Caco-2 (cell line): ENCODE measurements at regions not wholly inside any gene's neighbourhood (a gene's known extent, or its start where the extent isn't known, plus 50 kb on each side); places are given as distances from the start of the nearest gene placed in this dataset.

Experiments
- BruUV-seq: library from RNA; stranded (reverse); fragments of 400-500 nt; replicated peaks from 2 replicates; lab custom pipeline; 2021; lab: Mats Ljungman, UMichigan
- CTCF ChIA-PET: fragments of 300-600 bp; sonication (Branson Sonifier 250); formaldehyde crosslinking; loops from one replicate; lab custom pipeline; 2022; ENCODE audit warnings: antibody characterized with exemption; lab: Charles Lee
- POLR2A ChIA-PET: fragments of 300-600 bp; sonication (Branson Sonifier 250); formaldehyde crosslinking; loops from one replicate; lab custom pipeline; 2022; ENCODE audit warnings: antibody characterized with exemption; lab: Charles Lee
- DNase-seq, 2 experiments: peaks; one replicate each; pipeline versions ENCODE4 v3.0.0 to v3.0.0-alpha.2; 2020 to 2022
- H3K27me3 ChIP-seq: replicated peaks from 2 replicates; pipeline ENCODE4 v1.6.0; 2011; ENCODE audit warnings: low read length; ENCODE audit not compliant: control insufficient read depth, insufficient read depth
- H3K36me3 ChIP-seq: 2 replicates; pipeline ENCODE4 v1.5.1; 2011; ENCODE audit warnings: low read length; ENCODE audit not compliant: control insufficient read depth, insufficient read depth
- H3K4me1 ChIP-seq: fragments of 250-450 bp; sonication (Bioruptor Pico); 2 replicates; pipeline ENCODE4 v1.5.1; 2020; ENCODE audit warnings: mild to moderate bottlenecking
- H3K4me3 ChIP-seq: 2 replicates; pipeline ENCODE4 v1.5.1; 2011; ENCODE audit warnings: low read depth, mild to moderate bottlenecking, control low read depth, low read length
- H3K9me3 ChIP-seq: fragments of 250-450 bp; sonication (Bioruptor Pico); 2 replicates; pipeline ENCODE4 v1.5.1; 2020; ENCODE audit warnings: mild to moderate bottlenecking, moderate library complexity
- H3K27ac Mint-ChIP-seq: one replicate; pipeline ENCODE4 v1.8.0; 2022; ENCODE audit warnings: mixed read lengths; ENCODE audit not compliant: unreplicated experiment
- H3K27me3 Mint-ChIP-seq: one replicate; pipeline ENCODE4 v1.8.0; 2022; ENCODE audit warnings: mixed read lengths; ENCODE audit not compliant: insufficient read depth, unreplicated experiment
- H3K36me3 Mint-ChIP-seq: one replicate; pipeline ENCODE4 v1.8.0; 2022; ENCODE audit warnings: mild to moderate bottlenecking, mixed read lengths; ENCODE audit not compliant: insufficient read depth, unreplicated experiment
- H3K4me1 Mint-ChIP-seq: one replicate; pipeline ENCODE4 v1.8.0; 2022; ENCODE audit warnings: low read depth, mixed read lengths; ENCODE audit not compliant: unreplicated experiment
- H3K4me3 Mint-ChIP-seq: one replicate; pipeline ENCODE4 v1.8.0; 2022; ENCODE audit warnings: mild to moderate bottlenecking, moderate library complexity, mixed read lengths; ENCODE audit not compliant: unreplicated experiment
- H3K9me3 Mint-ChIP-seq: one replicate; pipeline ENCODE4 v1.8.0; 2022; ENCODE audit warnings: mixed read lengths; ENCODE audit not compliant: unreplicated experiment
- CTCF ChIP-seq, 2 experiments: fragments of 200-600 bp in 1 of 2; IDR thresholded peaks; 1 replicate in 1 of 2; 2 replicates in 1 of 2; pipeline versions ENCODE4 v1.5.1 to v1.8.0; 2011 to 2022; ENCODE audit warnings: antibody characterized with exemption in 1 of 2, control low read depth in 1 of 2, inconsistent platforms in 1 of 2, low read depth in 1 of 2, low read length in 1 of 2, mild to moderate bottlenecking in 1 of 2, moderate library complexity in 1 of 2; ENCODE audit not compliant: insufficient read depth in 1 of 2, severe bottlenecking in 1 of 2, unreplicated experiment in 1 of 2
- intact Hi-C: fragments of 100-400 bp; cut with micrococcal nuclease; formaldehyde crosslinking; loops from one replicate; pipeline ENCODE4 v1.10.0; 2022; ENCODE audit not compliant: unreplicated experiment

GRCh38 chr1:38778051-38778450, 81.5 kb downstream of the RRAGC start:
- Mint-ChIP-seq H3K36me3 (no peaks in the 10 kb centered on the region), H3K27ac (no peak overlapping the region), H3K4me3 (no peak overlapping the region), H3K9me3 (no peaks in the 10 kb centered on the region), H3K27me3 (peaks cover 18% of the 10 kb centered on the region), H3K4me1 (no peaks in the 10 kb centered on the region)
- ChIA-PET POLR2A (no interaction called here), CTCF (no interaction called here)
- no peaks in the 10 kb centered on the region for H3K4me1 ChIP-seq
- no peak for TF ChIP-seq CTCF (IDR thresholded peaks at IDR 0.05; ENCODE audit: insufficient read depth in 1 of 2, low read depth in 1 of 2, low read length in 1 of 2, severe bottlenecking in 1 of 2, unreplicated experiment in 1 of 2)
- H3K4me3 ChIP-seq = no peak overlapping the region
- DNase-seq = no peak
- H3K27me3 ChIP-seq = no peaks in the 10 kb centered on the region
- intact Hi-C loops = no loop called here
- H3K36me3 ChIP-seq = no peaks in the 10 kb centered on the region
- no peaks in the 10 kb centered on the region for H3K9me3 ChIP-seq
- no TSS peak for BruUV-seq

- H3K9me3 Mint-ChIP-seq = no peaks in the 10 kb centered on the region
- ChIA-PET POLR2A (no interaction called here), CTCF (no interaction called here)
- peaks cover 17% of the 10 kb centered on the region for H3K27me3 Mint-ChIP-seq
- no peaks in the 10 kb centered on the region for H3K36me3 ChIP-seq
- TF ChIP-seq CTCF (IDR thresholded peaks at IDR 0.05; ENCODE audit: insufficient read depth in 1 of 2, low read depth in 1 of 2, low read length in 1 of 2, severe bottlenecking in 1 of 2, unreplicated experiment in 1 of 2) = no peak
- H3K4me3 ChIP-seq = no peak overlapping the region
- no peaks in the 10 kb centered on the region for H3K36me3 Mint-ChIP-seq
- intact Hi-C loops = no loop called here
- BruUV-seq = no TSS peak
- H3K27me3 ChIP-seq = no peaks in the 10 kb centered on the region
- H3K9me3 ChIP-seq = no peaks in the 10 kb centered on the region
- DNase-seq = no peak
- H3K27ac Mint-ChIP-seq = no peak overlapping the region
- H3K4me3 Mint-ChIP-seq = no peak overlapping the region
- H3K4me1 Mint-ChIP-seq = no peaks in the 10 kb centered on the region
- H3K4me1 ChIP-seq = no peaks in the 10 kb centered on the region
Measured at GRCh38 chr1:38777464-38777957, 82.1 kb downstream of the RRAGC start.

GRCh38 chr1:38776466-38777065, 83.0 kb downstream of the RRAGC start:
- Mint-ChIP-seq H3K4me1 (no peaks in the 10 kb centered on the region), H3K27me3 (peaks cover 11% of the 10 kb centered on the region), H3K27ac (no peak overlapping the region), H3K36me3 (no peaks in the 10 kb centered on the region), H3K9me3 (no peaks in the 10 kb centered on the region), H3K4me3 (no peak overlapping the region)
- Histone ChIP-seq H3K9me3 (no peaks in the 10 kb centered on the region), H3K4me3 (no peak overlapping the region), H3K36me3 (no peaks in the 10 kb centered on the region), H3K4me1 (no peaks in the 10 kb centered on the region), H3K27me3 (no peaks in the 10 kb centered on the region)
- CTCF ChIA-PET = interaction anchor here (0.6 kb wide), 1 partner anchor 284 kb away, joined by 3 read pairs; no protein-coding TSS in a partner anchor
- DNase-seq = no peak
- POLR2A ChIA-PET = no interaction called here
- no peak for TF ChIP-seq CTCF (IDR thresholded peaks at IDR 0.05; ENCODE audit: insufficient read depth in 1 of 2, low read depth in 1 of 2, low read length in 1 of 2, severe bottlenecking in 1 of 2, unreplicated experiment in 1 of 2)
- intact Hi-C loops = no loop called here
- no TSS peak for BruUV-seq
